Endothelial cell of umbilical vein (primary cell): ENCODE measurements at regions not wholly inside any gene's neighbourhood (a gene's known extent, or its start where the extent isn't known, plus 50 kb on each side); places are given as distances from the start of the nearest gene placed in this dataset.

Source experiments
- CTCF ChIP-seq, 2 donors: IDR thresholded peaks; 1 replicate in 1 of 2; 2 replicates in 1 of 2; pipeline ENCODE4 v1.5.1; 2011; ENCODE audit warnings: low read length in 2 of 2, mild to moderate bottlenecking in 2 of 2, moderate library complexity in 2 of 2, control low read depth in 1 of 2, inconsistent platforms in 1 of 2, low read depth in 1 of 2; ENCODE audit not compliant: insufficient read depth in 1 of 2; ENCODE audit errors: extremely low read depth in 1 of 2
- POLR2A ChIP-seq: IDR thresholded peaks from 2 replicates; pipeline ENCODE4 v1.6.1; 2012; ENCODE audit warnings: low read depth, mild to moderate bottlenecking, control low read depth, low read length

- no peak for TF ChIP-seq CTCF (IDR thresholded peaks at IDR 0.05; ENCODE audit: extremely low read depth in 1 of 2, insufficient read depth in 1 of 2, low read depth in 1 of 2, low read length in 2 of 2)
- TF ChIP-seq POLR2A = no peak
These were observed 199.9 kb upstream of the JUN start for GRCh38 chr1:58983633-58984245.
